ENCODE measurements at regions not wholly inside any gene's neighbourhood (a gene's known extent, or its start where the extent isn't known, plus 50 kb on each side); places are given as distances from the start of the nearest gene placed in this dataset.

GRCh38 chr5:160959804-160960203 lies 107.8 kb upstream of the ATP10B start:
- no peak for DNase-seq (ENCODE audit: low read depth)
- no peak for TF ChIP-seq CTCF (conservative IDR thresholded peaks at IDR 0.05; ENCODE audit: low read depth, low read length)
- H3K4me3 ChIP-seq (ENCODE audit: low read depth, low read length), result no peak overlapping the region

GRCh38 chr5:160957312-160957861 lies 105.4 kb upstream of the ATP10B start:
- no peak for TF ChIP-seq CTCF (conservative IDR thresholded peaks at IDR 0.05; ENCODE audit: low read depth, low read length)
- DNase-seq (ENCODE audit: low read depth), result no peak
- H3K4me3 ChIP-seq (ENCODE audit: low read depth, low read length), result no peak overlapping the region

GRCh38 chr5:160956051-160956450 lies 104.0 kb upstream of the ATP10B start:
- no peak overlapping the region for H3K4me3 ChIP-seq (ENCODE audit: low read depth, low read length)
- TF ChIP-seq CTCF (conservative IDR thresholded peaks at IDR 0.05; ENCODE audit: low read depth, low read length), result no peak
- DNase-seq (ENCODE audit: low read depth), result no peak

- H3K4me3 ChIP-seq (ENCODE audit: low read depth, low read length), result no peak overlapping the region
- no peak for DNase-seq (ENCODE audit: low read depth)
- no peak for TF ChIP-seq CTCF (conservative IDR thresholded peaks at IDR 0.05; ENCODE audit: low read depth, low read length)
These were observed 98.3 kb upstream of the ATP10B start for GRCh38 chr5:160950311-160950710.

GRCh38 chr5:160940725-160941124 lies 88.7 kb upstream of the ATP10B start:
- TF ChIP-seq CTCF (conservative IDR thresholded peaks at IDR 0.05; ENCODE audit: low read depth, low read length), result no peak
- H3K4me3 ChIP-seq (ENCODE audit: low read depth, low read length), result no peak overlapping the region
- DNase-seq (ENCODE audit: low read depth), result no peak

GRCh38 chr5:160938532-160938931 lies 86.5 kb upstream of the ATP10B start:
- DNase-seq (ENCODE audit: low read depth), result no peak
- TF ChIP-seq CTCF (conservative IDR thresholded peaks at IDR 0.05; ENCODE audit: low read depth, low read length), result no peak
- no peak overlapping the region for H3K4me3 ChIP-seq (ENCODE audit: low read depth, low read length)

GRCh38 chr5:160937570-160937969 lies 85.6 kb upstream of the ATP10B start:
- TF ChIP-seq CTCF (conservative IDR thresholded peaks at IDR 0.05; ENCODE audit: low read depth, low read length), result no peak
- DNase-seq (ENCODE audit: low read depth), result no peak
- no peak overlapping the region for H3K4me3 ChIP-seq (ENCODE audit: low read depth, low read length)

Data from choroid plexus epithelial cell (primary cell).